ENCODE measurements at regions not wholly inside any gene's neighbourhood (a gene's known extent, or its start where the extent isn't known, plus 50 kb on each side); places are given as distances from the start of the nearest gene placed in this dataset.

DNA sequence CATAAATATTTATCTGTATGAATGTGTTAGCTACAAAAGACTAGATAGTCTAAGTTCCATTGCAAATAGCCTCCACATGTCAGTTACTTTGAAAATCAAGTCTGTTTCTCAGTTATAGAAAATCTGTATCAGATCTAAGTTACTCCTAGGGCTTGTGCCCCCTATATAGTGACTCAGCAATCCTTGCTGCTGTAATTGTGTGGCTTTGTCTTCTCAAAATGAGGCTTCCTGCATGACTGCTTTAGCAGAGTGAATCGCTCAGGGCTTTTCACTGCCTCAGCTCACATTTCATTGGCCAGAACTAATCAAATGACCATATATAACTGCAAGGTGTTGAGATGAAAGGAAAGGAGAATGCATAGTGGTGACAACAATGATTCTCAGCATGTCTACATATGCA is 552.2 kb upstream of the STXBP6 start:
- TF ChIP-seq, protein P1, sequence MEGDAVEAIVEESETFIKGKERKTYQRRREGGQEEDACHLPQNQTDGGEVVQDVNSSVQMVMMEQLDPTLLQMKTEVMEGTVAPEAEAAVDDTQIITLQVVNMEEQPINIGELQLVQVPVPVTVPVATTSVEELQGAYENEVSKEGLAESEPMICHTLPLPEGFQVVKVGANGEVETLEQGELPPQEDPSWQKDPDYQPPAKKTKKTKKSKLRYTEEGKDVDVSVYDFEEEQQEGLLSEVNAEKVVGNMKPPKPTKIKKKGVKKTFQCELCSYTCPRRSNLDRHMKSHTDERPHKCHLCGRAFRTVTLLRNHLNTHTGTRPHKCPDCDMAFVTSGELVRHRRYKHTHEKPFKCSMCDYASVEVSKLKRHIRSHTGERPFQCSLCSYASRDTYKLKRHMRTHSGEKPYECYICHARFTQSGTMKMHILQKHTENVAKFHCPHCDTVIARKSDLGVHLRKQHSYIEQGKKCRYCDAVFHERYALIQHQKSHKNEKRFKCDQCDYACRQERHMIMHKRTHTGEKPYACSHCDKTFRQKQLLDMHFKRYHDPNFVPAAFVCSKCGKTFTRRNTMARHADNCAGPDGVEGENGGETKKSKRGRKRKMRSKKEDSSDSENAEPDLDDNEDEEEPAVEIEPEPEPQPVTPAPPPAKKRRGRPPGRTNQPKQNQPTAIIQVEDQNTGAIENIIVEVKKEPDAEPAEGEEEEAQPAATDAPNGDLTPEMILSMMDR (IDR thresholded peaks at IDR 0.05; ENCODE audit: low read depth, low read length) = no peak
- H3K4me3 ChIP-seq (ENCODE audit: low read depth, low read length) = no peak overlapping the region
- H3K36me3 ChIP-seq = no peaks in the 10 kb centered on the region
- H3K27ac ChIP-seq = no peak overlapping the region
- no peaks in the 10 kb centered on the region for H3K9me3 ChIP-seq (ENCODE audit: severe bottlenecking)
- no peaks in the 10 kb centered on the region for H3K27me3 ChIP-seq (ENCODE audit: insufficient read depth, low read depth, severe bottlenecking)
- no peak for DNase-seq

DNA sequence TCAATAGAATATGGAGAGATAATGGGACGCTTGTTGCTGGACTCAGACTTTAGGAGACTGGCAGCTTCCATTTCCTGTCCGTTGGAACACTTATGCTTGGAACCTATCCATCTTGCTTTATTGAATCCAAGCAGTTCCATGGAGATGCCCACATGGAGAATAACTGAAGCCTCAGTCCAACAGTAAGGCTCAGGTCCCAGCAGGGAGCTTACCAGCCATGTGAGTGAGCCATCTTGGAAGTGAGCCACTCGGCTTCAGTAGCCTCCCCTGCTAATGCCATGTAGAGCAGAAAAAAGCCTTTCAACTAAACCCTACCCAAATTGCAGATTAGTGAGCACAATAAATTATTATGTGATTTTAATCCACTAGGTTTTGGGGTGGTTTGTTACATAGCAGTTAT is 538.8 kb upstream of the STXBP6 start:
- H3K27ac ChIP-seq = no peak overlapping the region
- no peak for DNase-seq
- H3K36me3 ChIP-seq = no peaks in the 10 kb centered on the region
- H3K27me3 ChIP-seq (ENCODE audit: insufficient read depth, low read depth, severe bottlenecking) = peaks cover 21% of the 10 kb centered on the region
- no peak overlapping the region for H3K4me3 ChIP-seq (ENCODE audit: low read depth, low read length)
- TF ChIP-seq, protein P1 (IDR thresholded peaks at IDR 0.05; ENCODE audit: low read depth, low read length) = no peak
- no peaks in the 10 kb centered on the region for H3K9me3 ChIP-seq (ENCODE audit: severe bottlenecking)

DNA sequence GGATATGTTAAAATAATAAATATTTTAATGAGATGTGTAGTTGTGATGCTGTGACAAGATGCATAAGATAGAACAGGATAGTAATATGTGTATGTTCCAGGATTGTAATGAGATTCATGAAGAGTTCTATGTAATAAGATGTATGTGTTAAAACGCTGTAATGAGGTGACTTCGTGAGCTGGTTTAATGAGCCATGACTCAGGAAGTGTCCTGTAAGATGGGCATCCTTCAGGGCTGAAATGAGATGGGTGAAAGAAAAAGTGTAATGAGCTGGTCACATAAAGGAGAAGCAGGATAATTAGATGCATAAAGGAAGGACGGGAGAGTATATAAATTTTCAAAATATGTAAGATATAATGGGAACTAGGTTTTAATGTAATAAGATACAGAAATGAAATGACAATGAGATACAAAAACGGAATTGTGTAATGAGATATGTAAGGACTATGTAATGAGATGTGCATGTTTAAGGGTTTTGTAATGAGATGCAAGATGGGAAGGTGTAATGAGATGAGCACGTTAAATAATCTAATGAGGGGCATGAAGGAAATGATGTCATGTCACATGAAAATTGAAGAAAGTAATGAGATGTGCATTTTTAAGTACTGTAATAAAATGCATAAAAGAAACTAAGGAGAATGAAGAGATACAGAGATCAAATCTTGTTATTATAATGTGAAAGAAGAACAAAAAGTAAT is 524.8 kb upstream of the STXBP6 start:
- no peak for DNase-seq
- Histone ChIP-seq H3K27me3 (ENCODE audit: insufficient read depth, low read depth, severe bottlenecking) (peaks cover 12% of the 10 kb centered on the region), H3K27ac (no peak overlapping the region), H3K36me3 (no peaks in the 10 kb centered on the region), H3K4me3 (ENCODE audit: low read depth, low read length) (no peak overlapping the region), H3K9me3 (ENCODE audit: severe bottlenecking) (no peaks in the 10 kb centered on the region)
- TF ChIP-seq, protein P1 (IDR thresholded peaks at IDR 0.05; ENCODE audit: low read depth, low read length) = no peak

DNA sequence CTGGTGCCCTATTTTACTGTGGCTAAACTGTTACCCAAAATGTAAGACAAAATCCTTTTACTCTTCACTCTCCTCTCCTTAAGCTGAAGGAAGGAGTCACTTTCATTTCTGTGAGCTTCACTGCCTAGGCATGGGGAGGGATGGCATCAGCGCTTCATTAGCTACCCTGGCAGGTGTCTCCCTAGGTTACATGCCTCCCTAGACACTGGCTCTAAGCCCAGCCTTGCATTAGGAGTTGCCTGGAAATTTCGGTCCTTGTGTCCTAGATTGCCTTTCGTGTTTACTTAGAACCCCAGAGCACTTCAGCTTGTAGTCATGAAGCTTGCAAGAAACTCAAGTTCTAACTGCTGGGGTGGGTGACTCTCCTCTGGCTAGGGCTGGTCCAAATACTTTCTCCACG is 520.5 kb upstream of the STXBP6 start:
- no peak overlapping the region for H3K4me3 ChIP-seq (ENCODE audit: low read depth, low read length)
- no peak overlapping the region for H3K27ac ChIP-seq
- peaks cover 12% of the 10 kb centered on the region for H3K27me3 ChIP-seq (ENCODE audit: insufficient read depth, low read depth, severe bottlenecking)
- DNase-seq = no peak
- TF ChIP-seq, protein P1 (IDR thresholded peaks at IDR 0.05; ENCODE audit: low read depth, low read length) = no peak
- no peaks in the 10 kb centered on the region for H3K36me3 ChIP-seq
- H3K9me3 ChIP-seq (ENCODE audit: severe bottlenecking) = no peaks in the 10 kb centered on the region

DNA sequence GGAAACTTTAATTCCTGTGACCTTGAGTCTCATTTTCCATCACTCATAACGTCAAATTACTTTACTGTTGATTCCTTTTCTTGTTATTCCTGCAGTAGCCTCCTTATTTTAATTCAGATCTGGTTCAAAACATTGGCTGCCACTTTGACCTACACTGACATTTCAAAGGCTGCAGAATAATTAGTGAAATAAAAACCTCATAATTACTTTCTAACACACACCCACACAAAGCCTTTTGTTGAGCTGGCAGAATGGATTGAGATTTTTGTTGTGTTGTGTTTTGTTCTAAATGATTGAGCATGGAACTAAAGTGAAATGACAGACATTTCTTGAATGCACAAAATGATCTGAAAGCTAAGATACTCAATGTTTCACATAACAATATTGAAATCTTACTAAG is 507.5 kb upstream of the STXBP6 start:
- no peak overlapping the region for H3K4me3 ChIP-seq (ENCODE audit: low read depth, low read length)
- TF ChIP-seq, protein P1 (IDR thresholded peaks at IDR 0.05; ENCODE audit: low read depth, low read length) = no peak
- H3K27me3 ChIP-seq (ENCODE audit: insufficient read depth, low read depth, severe bottlenecking) = peaks cover 9% of the 10 kb centered on the region
- no peaks in the 10 kb centered on the region for H3K9me3 ChIP-seq (ENCODE audit: severe bottlenecking)
- no peak for DNase-seq
- H3K36me3 ChIP-seq = no peaks in the 10 kb centered on the region
- no peak overlapping the region for H3K27ac ChIP-seq

DNA sequence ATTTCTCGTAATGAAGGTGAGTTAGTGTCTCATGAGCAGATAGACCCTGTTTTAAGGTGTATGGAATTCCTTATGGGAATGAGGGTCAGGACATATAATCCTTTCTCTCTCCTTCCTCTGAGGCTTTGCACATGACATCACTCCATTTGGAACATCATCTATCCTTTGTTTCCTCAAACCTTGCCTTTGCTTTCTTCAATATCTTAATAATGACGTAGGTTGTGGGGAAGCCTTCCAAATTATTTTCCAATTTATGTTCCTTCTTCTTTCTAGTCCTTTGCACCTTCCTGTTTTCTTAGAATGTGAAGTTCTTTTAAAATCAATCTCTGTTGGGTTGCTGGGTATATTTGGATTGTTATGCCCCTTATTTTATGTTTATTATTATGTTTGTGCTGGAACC is 502.9 kb upstream of the STXBP6 start:
- TF ChIP-seq, protein P1 (IDR thresholded peaks at IDR 0.05; ENCODE audit: low read depth, low read length) = no peak
- Histone ChIP-seq H3K27ac (no peak overlapping the region), H3K36me3 (no peaks in the 10 kb centered on the region), H3K27me3 (ENCODE audit: insufficient read depth, low read depth, severe bottlenecking) (peaks cover 27% of the 10 kb centered on the region), H3K4me3 (ENCODE audit: low read depth, low read length) (no peak overlapping the region), H3K9me3 (ENCODE audit: severe bottlenecking) (no peaks in the 10 kb centered on the region)
- no peak for DNase-seq

Data from WERI-Rb-1 (cell line).